IPS-NIHi7 (cell line): ENCODE measurements at regions not wholly inside any gene's neighbourhood (a gene's known extent, or its start where the extent isn't known, plus 50 kb on each side); places are given as distances from the start of the nearest gene placed in this dataset.

Experiments used
- DNase-seq: peaks from one replicate; pipeline ENCODE4 v3.0.0; 2012; ENCODE audit warnings: mixed read lengths; ENCODE audit errors: extremely low spot score

DNA sequence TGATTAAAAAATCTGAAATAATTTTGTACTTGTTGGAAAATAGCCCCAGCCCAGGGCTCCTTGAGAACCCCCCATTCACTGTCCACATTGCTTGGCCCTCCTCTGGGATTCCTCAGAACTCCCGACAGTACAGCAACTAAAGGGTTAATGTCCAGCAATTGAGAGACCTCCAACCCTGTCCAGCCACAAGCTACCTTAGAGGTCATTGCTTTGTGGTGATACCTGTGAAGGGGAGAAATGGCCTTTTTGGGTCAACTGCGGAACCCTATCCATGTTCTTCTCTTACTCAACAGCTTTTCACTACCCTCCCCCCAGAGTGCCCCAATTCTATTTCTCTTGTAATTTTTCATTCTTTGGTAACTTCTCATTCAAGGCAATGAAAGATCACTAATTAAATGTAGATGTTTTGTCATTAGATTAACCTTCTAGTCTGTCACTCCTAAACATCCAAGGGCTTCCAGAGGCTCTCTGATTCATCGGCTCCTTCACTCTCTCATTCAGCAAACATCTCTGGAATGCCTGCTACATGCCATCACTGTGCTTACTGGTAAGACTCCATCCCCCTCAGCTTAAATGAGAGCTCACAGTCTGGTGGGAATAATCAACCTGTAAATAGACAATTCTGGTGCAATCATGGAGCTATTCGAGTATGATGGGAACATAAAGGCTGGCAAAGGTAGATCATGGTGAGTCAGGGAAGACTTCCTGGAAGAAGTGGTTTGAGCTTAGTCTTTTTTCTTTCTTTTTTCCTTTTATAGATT lies 241.4 kb upstream of the PGRMC2 start:
- peak; percentile 80 for DNase-seq

DNA sequence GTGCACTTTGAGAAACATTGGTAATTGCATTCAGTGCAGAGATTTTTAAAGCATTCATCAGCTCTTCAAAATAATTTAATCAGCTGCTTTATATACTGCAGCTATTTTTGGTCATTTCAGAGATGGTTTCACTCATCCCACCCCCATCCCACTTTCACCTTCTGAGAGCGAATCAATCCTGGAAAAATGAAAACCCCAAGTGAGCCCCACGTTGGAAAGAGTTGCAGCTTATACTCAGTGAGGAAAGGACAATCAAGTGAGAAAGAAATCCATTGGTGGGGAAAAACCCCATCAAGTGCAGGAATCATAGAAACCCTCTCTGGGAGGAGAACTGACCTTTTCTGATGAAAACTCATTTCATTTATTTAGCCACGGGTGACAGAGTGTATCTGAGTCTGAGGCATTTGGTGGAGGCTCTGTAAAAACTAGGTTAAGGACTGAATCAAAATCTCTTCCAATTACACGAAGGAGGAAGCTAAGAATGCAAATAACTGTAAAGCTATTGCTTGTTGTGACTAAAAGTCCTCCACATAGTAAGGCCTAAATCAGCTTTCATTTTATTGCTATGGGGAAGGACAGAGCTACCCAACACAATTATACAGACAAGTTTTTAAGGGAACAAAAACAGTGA lies 240.4 kb upstream of the PGRMC2 start:
- no peak for DNase-seq

GRCh38 chr4:128527351-128527750 lies 239.7 kb upstream of the PGRMC2 start:
- no peak for DNase-seq

- DNase-seq, result no peak
Observed at GRCh38 chr4:128525992-128526630, 238.5 kb upstream of the PGRMC2 start.

DNA sequence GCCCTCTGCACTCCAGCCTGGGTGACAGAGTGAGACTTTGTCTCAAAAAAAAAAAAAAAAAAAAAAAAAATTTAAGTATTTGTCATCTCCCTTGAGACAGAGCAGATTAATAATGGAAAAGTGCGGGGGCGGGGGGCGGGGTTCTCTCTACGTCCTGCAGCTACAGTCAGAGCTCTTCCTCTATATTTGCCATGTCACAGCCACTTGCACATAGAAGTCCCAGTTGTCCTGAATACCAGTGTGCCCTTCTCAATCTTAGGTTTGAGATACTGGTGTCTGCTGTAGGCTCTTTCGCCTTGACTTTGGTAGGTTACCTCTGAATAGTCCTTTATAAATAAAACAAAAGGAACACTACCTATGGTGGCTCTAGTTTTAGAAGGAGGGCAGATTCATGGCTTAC lies 237.8 kb upstream of the PGRMC2 start:
- DNase-seq, result no peak

DNA sequence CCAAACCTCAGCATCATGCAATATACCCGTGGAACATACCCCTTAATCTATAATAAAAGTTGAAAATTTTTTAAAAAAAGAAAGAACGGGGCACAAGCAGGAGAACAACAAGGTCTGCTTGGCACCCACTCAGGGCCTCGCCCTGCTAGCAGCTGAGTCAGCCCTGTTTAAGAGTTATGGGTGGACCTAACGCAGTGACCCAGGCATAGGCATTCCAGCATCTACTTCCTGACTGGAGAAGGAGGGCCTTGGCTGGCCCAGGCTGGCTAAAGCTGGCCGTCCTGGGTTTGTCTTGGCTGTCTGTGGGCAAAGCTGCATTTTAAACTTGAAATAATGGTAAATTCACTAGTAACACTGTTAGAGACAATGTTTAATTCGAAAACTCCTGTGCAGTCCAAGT lies 236.7 kb upstream of the PGRMC2 start:
- no peak for DNase-seq

DNA sequence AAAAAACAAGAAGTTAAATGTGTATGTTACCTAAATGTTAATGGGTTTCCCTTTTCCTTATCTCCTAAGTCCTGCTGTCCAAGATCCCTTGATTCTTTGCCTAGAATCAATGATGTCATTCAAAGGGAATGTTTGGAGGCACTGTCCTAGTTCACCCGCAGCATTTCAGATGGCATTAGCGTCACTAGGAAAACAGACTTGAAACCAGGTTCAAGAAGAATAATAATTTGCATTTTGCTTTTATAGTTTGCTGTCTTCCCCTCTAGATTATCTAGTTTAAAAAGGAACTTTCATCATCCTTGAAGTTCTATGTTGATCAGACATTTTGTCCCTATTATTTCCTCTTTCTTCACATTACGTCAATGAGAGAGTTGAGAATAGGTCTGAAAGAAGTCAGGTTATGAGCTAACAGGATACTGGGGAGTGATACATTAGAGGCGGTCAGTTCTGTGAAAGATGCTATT lies 234.1 kb upstream of the PGRMC2 start:
- DNase-seq, result no peak

- no peak for DNase-seq
Observed at GRCh38 chr4:128521156-128521555, 233.5 kb upstream of the PGRMC2 start.

- DNase-seq, result no peak
Observed at GRCh38 chr4:128519163-128519830, 231.7 kb upstream of the PGRMC2 start.

DNA sequence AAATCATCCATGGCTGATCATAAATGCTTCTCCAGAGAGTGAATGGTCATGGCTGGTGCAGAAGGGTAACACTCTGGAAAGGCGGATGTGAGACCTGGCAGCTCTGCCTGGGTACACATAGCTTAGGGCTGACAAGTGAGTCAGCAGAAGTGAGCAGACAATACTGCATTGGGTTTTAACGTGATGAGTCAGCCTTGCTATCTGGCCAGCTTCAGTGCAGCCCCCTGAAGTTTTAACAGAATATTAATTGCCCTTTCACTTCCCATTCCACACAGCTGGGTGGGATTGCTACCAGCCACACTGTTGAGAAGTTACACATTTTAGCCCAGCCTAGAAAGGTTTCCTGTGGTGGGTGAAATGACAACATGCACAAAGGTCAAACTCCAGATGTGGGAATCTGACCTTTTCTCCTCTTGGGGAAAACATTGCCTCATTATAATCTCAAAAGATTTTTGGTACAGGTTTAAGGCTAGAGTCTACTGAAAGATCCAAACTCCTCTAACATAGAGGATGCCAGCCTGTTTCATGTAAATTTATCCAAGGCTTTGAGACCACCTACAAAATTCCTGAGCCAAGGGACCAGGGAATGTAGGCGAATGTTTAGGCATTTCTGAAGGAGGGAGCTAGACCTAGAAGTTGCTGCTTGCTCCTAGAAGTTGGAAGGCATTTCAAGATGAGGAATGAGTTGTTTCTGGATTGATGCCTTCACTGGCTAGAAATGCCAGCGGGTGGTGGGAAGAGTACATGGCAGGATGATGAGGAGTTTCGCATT lies 230.3 kb upstream of the PGRMC2 start:
- peak; percentile 64 for DNase-seq

- DNase-seq, result no peak
Observed at GRCh38 chr4:128517096-128517738, 229.6 kb upstream of the PGRMC2 start.

DNA sequence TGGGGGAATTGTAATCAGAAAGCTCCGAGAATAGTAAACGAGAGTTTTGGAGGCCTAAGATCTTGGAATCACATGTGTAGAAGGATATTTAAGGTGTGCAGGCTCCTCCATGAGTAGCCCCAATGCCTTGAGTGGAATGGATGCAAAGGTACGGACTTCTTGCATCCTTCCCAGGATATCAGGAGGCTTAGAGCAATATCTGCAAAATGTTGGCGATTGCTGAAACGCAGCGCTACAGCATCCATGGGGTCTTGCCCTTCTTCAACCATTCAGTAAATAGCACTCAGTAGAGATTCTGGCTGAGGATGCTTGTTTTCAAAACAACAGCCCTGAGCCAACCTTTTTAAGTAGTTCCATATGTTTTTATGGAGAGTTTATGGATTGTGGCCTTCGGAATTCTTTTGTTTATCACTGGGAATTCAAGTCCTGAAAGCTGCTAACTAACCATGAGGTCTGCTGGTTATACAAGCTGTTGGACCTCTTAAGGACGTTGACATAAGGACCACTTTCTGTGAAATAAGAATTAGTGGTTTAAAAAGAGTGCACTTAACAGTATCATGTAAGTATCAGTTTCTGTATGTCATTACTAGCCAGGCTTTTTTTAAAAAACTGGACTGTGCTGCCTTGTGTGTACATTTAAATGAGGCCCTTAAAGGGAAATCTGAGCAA lies 228.8 kb upstream of the PGRMC2 start:
- DNase-seq, result no peak

GRCh38 chr4:128513664-128514484 lies 226.3 kb upstream of the PGRMC2 start:
- no peak for DNase-seq

DNA sequence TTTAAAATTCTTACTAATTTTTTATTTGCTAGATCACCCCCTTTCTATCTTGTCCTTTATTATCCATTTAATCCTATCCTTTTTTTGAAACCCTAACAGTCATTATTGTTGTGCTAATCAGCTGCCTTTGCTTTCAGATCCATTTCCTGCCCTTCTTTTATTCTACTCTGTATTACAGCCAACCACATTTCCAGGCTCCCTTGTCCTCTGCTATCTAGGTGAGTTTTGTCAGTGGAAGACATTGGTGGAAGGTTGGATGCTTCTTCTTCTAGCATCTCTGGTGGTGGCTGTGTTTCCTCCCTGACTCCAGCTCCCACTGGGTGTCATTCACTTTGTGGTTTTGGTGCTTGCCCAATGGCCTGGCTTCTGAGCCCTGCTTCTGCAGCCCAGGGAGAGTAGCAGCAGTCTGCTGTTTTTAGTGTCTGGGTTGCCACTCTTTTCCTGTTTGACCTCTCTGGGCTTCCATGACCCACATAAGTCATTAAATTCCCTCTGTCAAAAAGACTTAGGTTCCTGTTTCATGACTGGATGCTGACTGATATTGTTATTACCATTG lies 225.2 kb upstream of the PGRMC2 start:
- no peak for DNase-seq

DNA sequence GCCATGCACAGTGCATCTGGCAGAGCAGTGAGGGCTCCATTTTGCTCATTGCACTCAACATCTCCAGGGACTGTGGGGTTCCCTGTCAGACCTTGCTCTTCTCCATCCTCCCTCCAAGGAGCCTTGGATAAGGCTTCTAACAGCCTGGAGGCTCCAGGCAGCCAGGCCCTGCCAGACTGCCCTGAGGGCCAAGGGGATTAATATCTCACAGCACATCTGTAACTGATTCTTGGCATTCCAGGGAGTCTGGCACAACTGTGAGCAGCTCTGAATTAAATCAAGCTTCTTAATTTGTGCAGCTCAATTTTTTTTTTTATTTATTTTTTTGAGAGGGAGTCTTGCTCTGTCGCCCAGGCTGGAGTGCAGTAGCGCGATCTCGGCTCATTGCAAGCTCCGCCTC lies 224.5 kb upstream of the PGRMC2 start:
- no peak for DNase-seq

DNA sequence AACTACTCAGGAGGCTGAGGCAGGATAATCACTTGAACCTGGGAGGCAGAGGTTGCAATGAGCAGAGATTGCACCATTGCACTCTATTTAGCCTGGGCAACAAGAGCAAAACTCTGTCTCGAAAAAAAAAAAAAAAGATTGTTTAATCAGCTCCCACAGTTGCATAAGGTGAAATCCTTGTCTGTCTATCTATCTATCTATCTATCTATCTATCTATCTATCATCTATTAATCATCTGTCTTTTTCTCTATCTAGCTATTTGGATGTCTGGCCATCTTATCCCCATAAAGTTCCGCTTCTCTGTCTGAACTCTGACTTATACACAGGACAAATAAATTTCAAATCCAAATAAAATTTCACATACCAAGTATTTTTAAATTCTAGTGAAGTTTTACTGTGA lies 223.2 kb upstream of the PGRMC2 start:
- no peak for DNase-seq

DNA sequence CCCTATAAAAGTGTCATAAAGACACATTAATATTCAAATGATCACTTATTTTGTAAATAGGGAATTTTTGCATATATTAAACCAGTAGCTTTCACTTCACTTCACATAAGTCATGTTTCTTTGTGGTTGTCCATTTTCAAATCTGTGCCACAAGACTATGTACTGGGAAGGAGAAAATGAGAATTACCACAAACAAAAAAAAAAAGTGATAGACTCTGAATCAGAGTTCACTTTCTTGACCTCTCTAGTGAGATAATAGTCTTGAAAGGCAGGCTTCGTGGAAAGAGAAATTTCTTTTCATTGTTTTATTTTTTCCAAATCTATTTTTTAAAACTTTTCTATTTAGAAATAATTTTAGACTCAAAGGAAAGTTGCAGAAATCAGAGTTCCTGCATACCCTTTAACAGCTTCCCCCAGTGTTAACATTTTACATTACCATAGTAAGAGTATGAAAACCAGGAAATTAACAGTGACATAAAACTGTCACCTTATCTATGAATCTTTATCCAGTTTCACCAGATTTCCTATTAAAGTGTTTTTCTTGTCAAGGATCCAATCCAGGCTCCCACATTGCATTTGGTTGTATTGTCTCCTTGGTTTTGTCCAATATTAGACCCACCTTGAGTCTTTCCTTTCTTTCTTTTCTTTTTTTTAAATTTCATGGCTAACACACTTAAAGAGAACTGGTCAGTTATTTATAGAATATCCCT lies 215.4 kb upstream of the PGRMC2 start:
- DNase-seq, result no peak

DNA sequence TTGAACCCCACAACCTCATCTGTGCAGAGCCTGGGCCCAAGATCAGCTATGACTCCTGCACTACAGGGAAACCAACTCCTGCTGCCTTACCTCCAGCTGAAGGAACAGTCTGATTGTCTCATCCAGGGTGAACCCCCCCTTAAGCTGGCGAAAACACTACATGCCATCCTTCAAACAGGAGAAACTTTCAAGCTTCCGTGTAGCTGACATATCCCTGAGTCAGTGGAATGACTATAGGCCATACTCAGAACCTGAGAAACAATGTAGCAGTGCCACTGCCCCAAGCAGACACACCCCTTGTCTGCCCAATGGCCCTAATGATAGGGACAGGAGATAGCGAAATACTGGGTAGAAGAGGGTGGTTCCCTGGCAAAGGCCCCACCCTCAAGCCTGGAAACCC lies 213.6 kb upstream of the PGRMC2 start:
- no peak for DNase-seq
